Lower leg skin (tissue), 4 donors: ENCODE measurements at regions not wholly inside any gene's neighbourhood (a gene's known extent, or its start where the extent isn't known, plus 50 kb on each side); places are given as distances from the start of the nearest gene placed in this dataset.

ENCODE experiments used
- DNase-seq, 2 donors: peaks; one replicate each; pipeline ENCODE4 v3.0.0-alpha.2; 2019; ENCODE audit warnings: low spot score in 2 of 2
- H3K4me3 ChIP-seq: fragments of 200-600 bp; sonication (generic); 2 replicates; pipeline ENCODE4 v1.5.1; 2017; ENCODE audit warnings: mild to moderate bottlenecking, low read depth; ENCODE audit not compliant: poor library complexity, severe bottlenecking
- CTCF ChIP-seq, 3 donors: fragments of 450-650 bp; IDR thresholded peaks; one replicate each; pipeline ENCODE4 v1.5.1; 2016; ENCODE audit warnings: antibody characterized with exemption in 3 of 3, mild to moderate bottlenecking in 3 of 3, moderate library complexity in 2 of 3
- POLR2A ChIP-seq, 2 donors: fragments of 450-650 bp; IDR thresholded peaks; one replicate each; pipeline ENCODE4 v1.6.1; 2016 to 2017; ENCODE audit warnings: antibody characterized with exemption in 2 of 2, mild to moderate bottlenecking in 1 of 2, moderate library complexity in 1 of 2
- WGBS, 2 donors: methylation state at CpG; one replicate each; pipeline ENCODE4 v1.1.5; 2018; 5-methylcytosine and 5-hydroxymethylcytosine counted together
- intact Hi-C: fragments of 100-400 bp; cut with DNase I; formaldehyde crosslinking; loops from one replicate; pipeline ENCODE4 v1.15.0; 2023; ENCODE audit warnings: low total_unique reads

GRCh38 chr16:52078716-52079655 lies 468.0 kb downstream of the TOX3 start:
- intact Hi-C loops = no loop called here
- TF ChIP-seq POLR2A (IDR thresholded peaks at IDR 0.05) (no peak), CTCF (IDR thresholded peaks at IDR 0.05) (no peak)
- WGBS, 2 donors = 81 to 91% methylated on average over 3 of the region's 3 CpGs
- no peak overlapping the region for H3K4me3 ChIP-seq
- no peak for DNase-seq

DNA sequence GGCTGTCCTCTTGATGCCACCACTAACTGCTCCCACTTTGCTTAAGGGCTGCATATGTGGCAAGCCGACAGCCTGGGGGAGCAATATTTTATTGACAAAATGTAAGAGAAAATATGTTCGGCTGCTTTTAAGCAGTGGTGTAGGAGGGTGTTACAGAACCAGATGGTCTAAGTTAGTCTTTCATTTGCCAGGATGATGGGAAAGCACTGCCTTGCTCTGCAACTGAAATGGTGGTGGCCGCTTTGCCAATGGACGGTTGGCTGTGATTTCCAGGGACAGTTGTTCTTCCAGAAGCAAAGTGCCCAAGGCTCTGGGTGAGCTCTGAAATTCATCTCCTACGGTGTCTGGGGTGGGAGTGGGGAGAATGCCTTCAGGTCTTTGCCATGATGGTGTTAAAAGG lies 469.3 kb downstream of the TOX3 start:
- H3K4me3 ChIP-seq = no peak overlapping the region
- intact Hi-C loops = no loop called here
- TF ChIP-seq CTCF (IDR thresholded peaks at IDR 0.05) (no peak), POLR2A (IDR thresholded peaks at IDR 0.05) (no peak)
- no peak for DNase-seq
- WGBS, 2 donors = 75 to 84% methylated on average over 5 of the region's 5 CpGs

DNA sequence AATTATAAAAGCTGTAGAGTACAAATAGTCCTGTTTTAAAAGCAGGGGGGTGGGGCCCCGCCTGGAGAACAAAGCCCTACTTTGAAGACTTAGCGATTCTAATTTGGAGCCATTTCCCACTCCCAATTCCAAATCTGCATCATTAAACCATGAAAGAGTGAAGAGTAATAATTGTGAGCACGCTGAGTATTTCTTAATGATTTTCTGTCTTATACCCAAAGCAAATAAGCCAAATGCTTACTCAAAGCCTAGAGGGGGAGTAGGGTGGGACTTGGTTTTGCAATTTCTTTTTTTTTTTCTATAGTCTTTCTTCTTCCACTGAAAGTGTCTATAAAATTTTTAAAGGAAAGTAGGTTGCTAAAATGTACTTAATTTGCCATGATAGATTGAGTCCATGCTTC lies 470.1 kb downstream of the TOX3 start:
- intact Hi-C loops = no loop called here
- H3K4me3 ChIP-seq = no peak overlapping the region
- no peak for TF ChIP-seq CTCF (IDR thresholded peaks at IDR 0.05)
- DNase-seq = no peak
- WGBS, 2 donors = 63 to 64% methylated on average over 3 of the region's 3 CpGs

GRCh38 chr16:52076332-52076731 lies 470.6 kb downstream of the TOX3 start:
- no peak overlapping the region for H3K4me3 ChIP-seq
- DNase-seq = no peak
- TF ChIP-seq CTCF (IDR thresholded peaks at IDR 0.05) = no peak
- intact Hi-C loops = no loop called here
- WGBS, 2 donors = 82 to 94% methylated on average over 6 of the region's 6 CpGs

GRCh38 chr16:52074133-52074532 lies 472.8 kb downstream of the TOX3 start:
- intact Hi-C loops = no loop called here
- no peak for DNase-seq
- WGBS, 2 donors = 89% methylated on average over 3 of the region's 3 CpGs
- TF ChIP-seq POLR2A (IDR thresholded peaks at IDR 0.05) (no peak), CTCF (IDR thresholded peaks at IDR 0.05) (no peak)
- no peak overlapping the region for H3K4me3 ChIP-seq

GRCh38 chr16:52073024-52073423 lies 473.9 kb downstream of the TOX3 start:
- 73 to 81% methylated on average over 3 of the region's 3 CpGs for WGBS, 2 donors
- intact Hi-C loops = no loop called here
- TF ChIP-seq POLR2A (IDR thresholded peaks at IDR 0.05) (no peak), CTCF (IDR thresholded peaks at IDR 0.05) (no peak)

More at GRCh38 chr16:52073024-52073423, 473.9 kb downstream of the TOX3 start:
- H3K4me3 ChIP-seq = no peak overlapping the region
- DNase-seq = no peak
